Suprapubic skin (tissue), 4 donors: ENCODE measurements at regions not wholly inside any gene's neighbourhood (a gene's known extent, or its start where the extent isn't known, plus 50 kb on each side); places are given as distances from the start of the nearest gene placed in this dataset.

Source experiments
- DNase-seq, 2 donors: peaks; one replicate each; pipeline ENCODE4 v3.0.0-alpha.2; 2019; ENCODE audit warnings: low spot score in 2 of 2
- H3K27ac ChIP-seq: fragments of 200-600 bp; sonication (generic); one replicate; pipeline ENCODE4 v1.5.1; 2019
- H3K27me3 ChIP-seq: fragments of 200-600 bp; sonication (generic); one replicate; pipeline ENCODE4 v1.5.1; 2019
- H3K36me3 ChIP-seq: fragments of 200-600 bp; sonication (generic); one replicate; pipeline ENCODE4 v1.5.1; 2019
- H3K4me1 ChIP-seq: fragments of 200-600 bp; sonication (generic); one replicate; pipeline ENCODE4 v1.5.1; 2019
- H3K4me3 ChIP-seq: fragments of 200-600 bp; sonication (generic); one replicate; pipeline ENCODE4 v1.5.1; 2019; ENCODE audit warnings: mild to moderate bottlenecking
- H3K9me3 ChIP-seq: fragments of 200-600 bp; sonication (generic); one replicate; pipeline ENCODE4 v1.5.1; 2019
- EP300 ChIP-seq: sonication (generic); formaldehyde crosslinking; IDR thresholded peaks from one replicate; pipeline ENCODE4 v1.6.1; 2017; ENCODE audit warnings: antibody characterized with exemption
- POLR2A ChIP-seq, 2 donors: fragments of 450-650 bp; IDR thresholded peaks; one replicate each; pipeline ENCODE4 v1.6.1; 2017; ENCODE audit warnings: antibody characterized with exemption in 2 of 2, mild to moderate bottlenecking in 2 of 2, moderate library complexity in 2 of 2
- POLR2AphosphoS5 ChIP-seq, 3 donors: sonication (generic); formaldehyde crosslinking; IDR thresholded peaks; one replicate each; pipeline ENCODE4 v1.6.1; 2017; ENCODE audit warnings: antibody characterized with exemption in 3 of 3
- whole genome bisulfite sequencing: methylation state at CpG from one replicate; pipeline ENCODE4 v1.1.5; 2018; 5-methylcytosine and 5-hydroxymethylcytosine counted together
- TF ChIP-seq, protein P1 (sequence below), 2 donors: fragments of 200-600 bp in 1 of 2; fragments of 450-650 bp in 1 of 2; sonication (generic) in 1 of 2; IDR thresholded peaks; one replicate each; pipeline ENCODE4 v1.5.1; 2016 to 2019; ENCODE audit warnings: antibody characterized with exemption in 2 of 2, mild to moderate bottlenecking in 1 of 2, moderate library complexity in 1 of 2

DNA sequence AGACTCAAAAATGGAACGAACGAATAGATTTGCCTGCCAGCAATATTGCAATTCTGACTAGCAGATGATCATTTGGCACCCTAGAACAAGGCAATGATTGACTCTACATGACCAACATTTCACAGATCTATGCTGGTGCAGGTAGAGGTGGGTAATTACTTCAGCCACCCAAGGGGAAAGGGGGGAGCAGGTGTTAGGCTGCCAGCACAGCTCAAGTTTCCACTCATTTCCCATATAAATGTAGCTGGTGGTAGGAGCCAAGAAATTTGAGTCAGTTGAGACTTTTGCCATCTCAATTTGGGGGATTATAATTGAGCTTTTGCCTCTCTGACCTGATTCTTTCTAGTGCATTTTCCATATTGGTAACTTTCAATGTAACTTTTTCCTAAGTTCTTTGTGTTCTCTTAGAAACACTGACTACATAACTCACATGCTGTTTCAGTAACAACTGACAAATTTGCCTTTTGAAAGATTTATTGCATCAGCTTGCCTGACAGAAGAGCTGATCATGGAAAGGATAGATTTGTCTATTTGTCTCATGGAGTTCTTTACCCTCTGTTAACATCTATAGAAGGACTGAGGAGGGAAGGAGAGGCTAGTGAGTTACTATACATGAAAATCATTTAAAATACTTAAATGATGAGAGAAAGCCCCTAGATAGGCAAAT, 902.5 kb downstream of the ZPLD1 start:
- DNase-seq, result no peak
- Histone ChIP-seq H3K27me3 (no peaks in the 10 kb centered on the region), H3K4me3 (no peak overlapping the region), H3K9me3 (no peaks in the 10 kb centered on the region), H3K27ac (no peak overlapping the region), H3K4me1 (no peaks in the 10 kb centered on the region), H3K36me3 (no peaks in the 10 kb centered on the region)
- TF ChIP-seq EP300 (no peak), POLR2A (IDR thresholded peaks at IDR 0.05) (no peak), POLR2AphosphoS5 (IDR thresholded peaks at IDR 0.05) (no peak)
- TF ChIP-seq, protein P1, sequence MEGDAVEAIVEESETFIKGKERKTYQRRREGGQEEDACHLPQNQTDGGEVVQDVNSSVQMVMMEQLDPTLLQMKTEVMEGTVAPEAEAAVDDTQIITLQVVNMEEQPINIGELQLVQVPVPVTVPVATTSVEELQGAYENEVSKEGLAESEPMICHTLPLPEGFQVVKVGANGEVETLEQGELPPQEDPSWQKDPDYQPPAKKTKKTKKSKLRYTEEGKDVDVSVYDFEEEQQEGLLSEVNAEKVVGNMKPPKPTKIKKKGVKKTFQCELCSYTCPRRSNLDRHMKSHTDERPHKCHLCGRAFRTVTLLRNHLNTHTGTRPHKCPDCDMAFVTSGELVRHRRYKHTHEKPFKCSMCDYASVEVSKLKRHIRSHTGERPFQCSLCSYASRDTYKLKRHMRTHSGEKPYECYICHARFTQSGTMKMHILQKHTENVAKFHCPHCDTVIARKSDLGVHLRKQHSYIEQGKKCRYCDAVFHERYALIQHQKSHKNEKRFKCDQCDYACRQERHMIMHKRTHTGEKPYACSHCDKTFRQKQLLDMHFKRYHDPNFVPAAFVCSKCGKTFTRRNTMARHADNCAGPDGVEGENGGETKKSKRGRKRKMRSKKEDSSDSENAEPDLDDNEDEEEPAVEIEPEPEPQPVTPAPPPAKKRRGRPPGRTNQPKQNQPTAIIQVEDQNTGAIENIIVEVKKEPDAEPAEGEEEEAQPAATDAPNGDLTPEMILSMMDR (IDR thresholded peaks at IDR 0.05), result no peak
- 63% methylated on average over 2 of the region's 2 CpGs for WGBS

DNA sequence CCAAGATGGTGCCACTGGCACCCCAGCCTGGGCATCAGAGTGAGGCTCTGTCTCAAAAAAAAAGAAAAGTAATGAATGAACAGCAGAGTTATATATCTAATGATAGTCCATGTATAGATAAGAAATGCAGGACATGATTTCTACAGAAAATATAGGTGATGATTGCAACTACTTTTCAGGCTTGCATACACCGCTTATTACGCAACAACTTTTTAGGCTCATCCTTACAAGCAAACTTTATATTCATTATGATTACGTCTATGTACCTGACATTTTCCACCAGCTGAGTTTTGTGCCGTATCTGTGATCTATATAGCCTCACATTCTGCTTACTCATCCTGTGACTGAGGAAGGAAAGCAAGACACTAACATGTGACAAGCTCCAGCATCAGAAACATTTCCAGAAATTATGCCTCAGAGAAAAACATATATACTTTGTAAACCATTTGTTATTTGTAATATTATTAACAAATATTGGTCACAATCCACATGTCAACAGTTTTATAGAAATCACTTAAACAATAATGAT, 906.3 kb downstream of the ZPLD1 start:
- Histone ChIP-seq H3K27me3 (no peaks in the 10 kb centered on the region), H3K36me3 (no peaks in the 10 kb centered on the region), H3K9me3 (no peaks in the 10 kb centered on the region), H3K27ac (no peak overlapping the region), H3K4me3 (no peak overlapping the region), H3K4me1 (no peaks in the 10 kb centered on the region)
- TF ChIP-seq POLR2AphosphoS5 (IDR thresholded peaks at IDR 0.05) (no peak), EP300 (no peak), POLR2A (IDR thresholded peaks at IDR 0.05) (no peak)
- TF ChIP-seq, protein P1 (IDR thresholded peaks at IDR 0.05), result no peak
- DNase-seq, result no peak
- WGBS, result 86% methylated on average over 4 of the region's 4 CpGs

DNA sequence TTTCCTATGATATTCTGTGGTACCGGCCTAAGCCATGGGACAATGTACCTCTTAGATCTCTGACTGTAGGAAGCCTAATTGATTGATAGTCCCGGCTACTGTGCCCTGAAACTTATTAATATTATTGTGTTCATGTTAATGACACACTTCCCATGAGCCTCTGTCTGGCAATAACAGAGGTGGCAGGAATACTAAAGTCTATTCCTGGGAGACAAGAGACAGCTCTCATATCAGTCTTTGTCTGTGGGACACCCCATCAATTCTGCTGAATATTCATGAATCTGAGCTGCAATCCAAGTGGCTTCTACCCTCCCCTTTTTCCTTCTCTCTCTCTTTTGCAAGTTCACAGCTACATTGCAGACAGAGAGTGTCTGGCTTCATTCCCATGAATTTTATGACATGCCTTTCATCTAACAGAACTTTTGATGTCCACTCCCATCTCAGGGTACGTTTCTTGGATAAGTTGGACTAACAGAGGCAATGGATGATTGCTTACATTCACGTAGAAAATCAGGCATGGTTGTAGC, 907.5 kb downstream of the ZPLD1 start:
- Histone ChIP-seq H3K27me3 (no peaks in the 10 kb centered on the region), H3K4me3 (no peak overlapping the region), H3K27ac (no peak overlapping the region), H3K9me3 (no peaks in the 10 kb centered on the region), H3K36me3 (no peaks in the 10 kb centered on the region), H3K4me1 (no peaks in the 10 kb centered on the region)
- TF ChIP-seq, protein P1 (IDR thresholded peaks at IDR 0.05), result no peak
- TF ChIP-seq EP300 (no peak), POLR2AphosphoS5 (IDR thresholded peaks at IDR 0.05) (no peak), POLR2A (IDR thresholded peaks at IDR 0.05) (no peak)
- 60% methylated on average over 4 of the region's 4 CpGs for WGBS
- no peak for DNase-seq

DNA sequence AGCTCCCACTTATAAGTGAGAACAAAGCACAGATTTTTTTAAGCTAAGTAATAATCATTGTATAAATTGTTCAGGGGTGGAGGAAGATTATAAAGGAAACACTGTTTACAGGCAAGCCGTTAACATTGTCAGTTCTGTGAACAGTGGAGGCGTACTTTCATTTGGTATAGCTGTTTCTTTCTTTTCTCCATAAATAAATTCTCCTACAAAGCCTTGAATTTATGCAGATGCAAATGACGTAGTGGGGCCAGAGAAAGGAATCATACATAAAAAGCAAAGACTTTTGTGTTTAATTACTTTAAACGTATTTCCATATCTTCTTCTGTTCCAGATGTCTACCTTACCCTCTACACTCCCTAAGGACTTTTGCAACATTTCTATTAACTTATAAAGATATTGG, 914.9 kb downstream of the ZPLD1 start:
- H3K4me1 ChIP-seq, result no peaks in the 10 kb centered on the region
- H3K27ac ChIP-seq, result no peak overlapping the region
- no peaks in the 10 kb centered on the region for H3K27me3 ChIP-seq
- no peaks in the 10 kb centered on the region for H3K9me3 ChIP-seq
- TF ChIP-seq, protein P1 (IDR thresholded peaks at IDR 0.05), result no peak
- TF ChIP-seq EP300 (no peak), POLR2AphosphoS5 (IDR thresholded peaks at IDR 0.05) (no peak), POLR2A (IDR thresholded peaks at IDR 0.05) (no peak)
- DNase-seq, result no peak
- no peak overlapping the region for H3K4me3 ChIP-seq
- whole genome bisulfite sequencing, result 73% methylated on average over 4 of the region's 4 CpGs
- no peaks in the 10 kb centered on the region for H3K36me3 ChIP-seq

DNA sequence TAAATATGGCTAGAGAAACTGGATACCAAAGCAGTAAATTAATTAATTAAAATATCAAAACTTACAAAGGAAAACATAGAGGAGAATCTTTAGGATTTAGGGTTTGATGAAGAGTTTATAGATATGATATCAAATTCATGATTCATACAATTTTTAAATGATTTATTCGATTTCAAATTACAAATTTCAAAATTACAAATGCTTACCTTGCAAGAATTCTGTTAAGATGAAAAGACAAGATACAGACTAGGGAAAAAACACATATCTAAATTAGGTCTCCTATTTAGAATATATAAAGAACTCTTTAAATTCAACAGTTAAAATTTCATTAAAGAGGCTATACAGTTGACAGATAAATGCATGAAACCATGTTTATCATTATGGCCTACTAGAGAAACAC, 930.7 kb downstream of the ZPLD1 start:
- no peaks in the 10 kb centered on the region for H3K36me3 ChIP-seq
- no peaks in the 10 kb centered on the region for H3K4me1 ChIP-seq
- no peak for DNase-seq
- H3K27ac ChIP-seq, result no peak overlapping the region
- no peak overlapping the region for H3K4me3 ChIP-seq
- 72% methylated on average over 1 of the region's 1 CpG for WGBS
- no peaks in the 10 kb centered on the region for H3K27me3 ChIP-seq
- TF ChIP-seq, protein P1 (IDR thresholded peaks at IDR 0.05), result no peak
- no peak for TF ChIP-seq EP300
- TF ChIP-seq POLR2A (IDR thresholded peaks at IDR 0.05), result no peak
- no peak for TF ChIP-seq POLR2AphosphoS5 (IDR thresholded peaks at IDR 0.05)
- H3K9me3 ChIP-seq, result no peaks in the 10 kb centered on the region
